Neural cell (in vitro differentiated cells): ENCODE measurements at regions not wholly inside any gene's neighbourhood (a gene's known extent, or its start where the extent isn't known, plus 50 kb on each side); places are given as distances from the start of the nearest gene placed in this dataset.
"Not testable (repeated sequence)": the region's sequence is repeated elsewhere in the genome, so short reads cannot be mapped to it uniquely, and the experiment has no call there.

Experiments used
- H2AFZ ChIP-seq: fragments of 200-600, 300-800 bp; sonication (generic), shearing (Covaris generic); 2 replicates; pipeline ENCODE4 v1.6.0; 2014; ENCODE audit warnings: low read depth, mild to moderate bottlenecking, antibody characterized with exemption, low read length, moderate library complexity
- H3F3A ChIP-seq: fragments of 200-600 bp; shearing (Covaris generic); 2 replicates; pipeline ENCODE4 v1.6.1; 2016; ENCODE audit warnings: mild to moderate bottlenecking, moderate library complexity, mixed read lengths, antibody characterized with exemption, low read length; ENCODE audit not compliant: insufficient read depth, poor library complexity, severe bottlenecking
- H3K27ac ChIP-seq: fragments of 200-600, 300-800 bp; sonication (generic), shearing (Covaris generic); 2 replicates; pipeline ENCODE4 v1.5.1; 2014; ENCODE audit warnings: mild to moderate bottlenecking, low read length, moderate library complexity
- H3K27me3 ChIP-seq: fragments of 300-800, 200-600 bp; sonication (generic), shearing (Covaris generic); 2 replicates; pipeline ENCODE4 v1.6.0; 2014; ENCODE audit warnings: mild to moderate bottlenecking, low read depth, low read length, moderate library complexity; ENCODE audit not compliant: insufficient read depth
- H3K36me3 ChIP-seq: fragments of 300-800, 200-600 bp; sonication (generic), shearing (Covaris generic); 2 replicates; pipeline ENCODE4 v1.5.1; 2014; ENCODE audit warnings: mild to moderate bottlenecking, antibody characterized with exemption, low read length, moderate library complexity; ENCODE audit not compliant: insufficient read depth
- H3K4me2 ChIP-seq: fragments of 300-800, 200-600 bp; sonication (generic), shearing (Covaris generic); 2 replicates; pipeline ENCODE4 v1.6.0; 2014; ENCODE audit warnings: mild to moderate bottlenecking, low read length
- H3K4me3 ChIP-seq: fragments of 300-800, 200-600 bp; sonication (generic), shearing (Covaris generic); 2 replicates; pipeline ENCODE4 v1.5.1; 2014; ENCODE audit warnings: mild to moderate bottlenecking, low read length, moderate library complexity
- H3K79me2 ChIP-seq: fragments of 200-600 bp; shearing (Covaris generic); replicated peaks from 2 replicates; pipeline ENCODE4 v1.6.0; 2014; ENCODE audit warnings: mild to moderate bottlenecking, low read length, moderate library complexity; ENCODE audit not compliant: insufficient read depth
- H3K9ac ChIP-seq: fragments of 300-800, 200-600 bp; sonication (generic), shearing (Covaris generic); 2 replicates; pipeline ENCODE4 v1.6.1; 2016; ENCODE audit warnings: mild to moderate bottlenecking, low read length, mixed read lengths
- H3K9me2 ChIP-seq: fragments of 200-600 bp; shearing (Covaris generic); 2 replicates; pipeline ENCODE4 v1.6.1; 2016; ENCODE audit warnings: mild to moderate bottlenecking, low read length, mixed read lengths; ENCODE audit not compliant: insufficient read depth
- H3K9me3 ChIP-seq: fragments of 200-600, 300-800 bp; sonication (generic), shearing (Covaris generic); 2 replicates; pipeline ENCODE4 v1.6.1; 2016; ENCODE audit warnings: mild to moderate bottlenecking, mixed run types, low read length, moderate library complexity, mixed read lengths
- H4K20me1 ChIP-seq: fragments of 200-600 bp; shearing (Covaris generic); 2 replicates; pipeline ENCODE4 v1.6.1; 2016; ENCODE audit warnings: mild to moderate bottlenecking, mixed run types; ENCODE audit not compliant: insufficient read depth

GRCh38 chr21:9034491-9035200 is 1486.7 kb upstream of the TPTE start:
- not testable (repeated sequence) for H3K27ac ChIP-seq, H3K9me2 ChIP-seq, H3F3A ChIP-seq, H3K9me3 ChIP-seq, H3K79me2 ChIP-seq, H3K4me3 ChIP-seq, H4K20me1 ChIP-seq, H3K9ac ChIP-seq, H3K27me3 ChIP-seq, H2AFZ ChIP-seq, H3K36me3 ChIP-seq, H3K4me2 ChIP-seq

GRCh38 chr21:9035225-9035624 is 1486.2 kb upstream of the TPTE start:
- H3K79me2 ChIP-seq, H3K4me3 ChIP-seq, H2AFZ ChIP-seq, H4K20me1 ChIP-seq, H3K9me3 ChIP-seq, H3K36me3 ChIP-seq, H3F3A ChIP-seq, H3K9ac ChIP-seq, H3K4me2 ChIP-seq, H3K27me3 ChIP-seq, H3K9me2 ChIP-seq, H3K27ac ChIP-seq: not testable (repeated sequence)

GRCh38 chr21:9035970-9036369 is 1485.4 kb upstream of the TPTE start:
- not testable (repeated sequence) for H3K79me2 ChIP-seq, H3K9me2 ChIP-seq, H2AFZ ChIP-seq

GRCh38 chr21:9036966-9037587 is 1484.3 kb upstream of the TPTE start:
- H3K36me3 ChIP-seq, H3K27me3 ChIP-seq, H3K9me2 ChIP-seq, H3K4me2 ChIP-seq, H2AFZ ChIP-seq, H3K9me3 ChIP-seq, H3F3A ChIP-seq, H4K20me1 ChIP-seq, H3K9ac ChIP-seq, H3K27ac ChIP-seq, H3K79me2 ChIP-seq, H3K4me3 ChIP-seq: not testable (repeated sequence)

More at GRCh38 chr21:9035970-9036369, 1485.4 kb upstream of the TPTE start:
- H3K9me3 ChIP-seq, H3K4me2 ChIP-seq, H3K4me3 ChIP-seq, H3F3A ChIP-seq, H3K36me3 ChIP-seq, H3K27ac ChIP-seq, H3K9ac ChIP-seq, H4K20me1 ChIP-seq, H3K27me3 ChIP-seq: not testable (repeated sequence)

- not testable (repeated sequence) for H3K27me3 ChIP-seq, H3K27ac ChIP-seq, H3K4me2 ChIP-seq, H3K4me3 ChIP-seq, H3F3A ChIP-seq, H3K79me2 ChIP-seq, H3K9me2 ChIP-seq, H3K36me3 ChIP-seq, H3K9me3 ChIP-seq, H4K20me1 ChIP-seq, H3K9ac ChIP-seq, H2AFZ ChIP-seq
These were observed 1483.5 kb upstream of the TPTE start for GRCh38 chr21:9037588-9038544.

DNA sequence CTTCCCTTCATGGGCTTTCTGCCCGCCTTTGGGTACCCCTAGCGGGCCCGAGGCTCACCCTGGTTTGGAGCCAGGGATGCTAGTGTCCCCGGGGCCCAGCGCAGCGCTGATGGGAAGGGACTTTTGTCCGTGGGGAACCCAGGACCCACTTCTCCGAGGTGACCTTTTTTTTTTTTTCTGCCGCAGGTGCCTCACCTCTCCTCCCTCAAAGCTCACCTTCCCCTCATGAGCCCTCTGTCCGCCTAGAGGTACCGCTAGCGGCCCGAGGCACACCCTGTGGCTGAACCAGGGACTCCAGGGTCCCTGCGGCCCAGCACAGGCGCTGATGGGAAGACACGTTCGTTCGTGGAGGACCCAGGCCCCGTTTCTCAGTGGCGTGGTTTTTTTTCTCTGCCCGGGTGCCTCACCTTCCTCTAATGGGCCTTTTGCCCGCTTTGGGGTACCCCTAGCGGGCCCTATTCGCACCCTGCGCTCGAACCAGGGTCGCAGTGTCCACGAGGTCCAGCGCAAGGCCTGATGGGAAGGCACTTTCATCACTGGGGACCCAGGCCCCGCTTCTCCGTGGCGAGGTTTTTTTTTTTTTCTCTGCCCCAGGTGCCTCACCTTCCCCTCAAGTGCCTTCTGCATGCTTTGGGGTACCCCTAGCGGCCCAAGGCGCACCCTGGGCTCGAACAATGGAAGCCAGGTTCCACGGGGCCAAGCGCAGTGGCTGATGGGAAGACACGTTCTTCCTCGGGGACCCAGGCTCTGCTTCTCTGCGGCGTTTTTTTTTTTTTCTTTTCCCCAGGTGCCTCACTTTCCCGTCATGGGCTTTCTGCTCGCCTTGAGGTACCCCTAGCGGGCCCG is 1481.6 kb upstream of the TPTE start:
- not testable (repeated sequence) for H3K36me3 ChIP-seq, H3K4me2 ChIP-seq, H3K4me3 ChIP-seq, H3K27me3 ChIP-seq, H3K9me3 ChIP-seq, H4K20me1 ChIP-seq, H3K9me2 ChIP-seq, H3K27ac ChIP-seq, H2AFZ ChIP-seq, H3K9ac ChIP-seq, H3K79me2 ChIP-seq, H3F3A ChIP-seq

GRCh38 chr21:9040406-9040805 is 1481.0 kb upstream of the TPTE start:
- not testable (repeated sequence) for H3K9ac ChIP-seq, H3K4me3 ChIP-seq, H3K4me2 ChIP-seq, H3K27ac ChIP-seq, H3K27me3 ChIP-seq, H3K9me3 ChIP-seq, H4K20me1 ChIP-seq, H3K79me2 ChIP-seq, H3F3A ChIP-seq, H3K9me2 ChIP-seq, H2AFZ ChIP-seq, H3K36me3 ChIP-seq
